GM20000 (cell line): ENCODE measurements at regions not wholly inside any gene's neighbourhood (a gene's known extent, or its start where the extent isn't known, plus 50 kb on each side); places are given as distances from the start of the nearest gene placed in this dataset.

Source experiments
- DNase-seq: peaks from one replicate; pipeline ENCODE4 v3.0.0; 2012; ENCODE audit warnings: low spot score
- CTCF ChIP-seq: IDR thresholded peaks from 2 replicates; pipeline ENCODE4 v1.5.1; 2012; ENCODE audit warnings: mild to moderate bottlenecking, control low read depth; ENCODE audit errors: extremely low read depth, missing control alignments

GRCh38 chr20:58099956-58100730 is 128.3 kb downstream of the ANKRD60 start:
- TF ChIP-seq CTCF: no peak

GRCh38 chr20:58099291-58099935 is 129.0 kb downstream of the ANKRD60 start:
- TF ChIP-seq CTCF: no peak
- no peak for DNase-seq

More at GRCh38 chr20:58099956-58100730, 128.3 kb downstream of the ANKRD60 start:
- no peak for DNase-seq

GRCh38 chr20:58098571-58098970 is 129.9 kb downstream of the ANKRD60 start:
- DNase-seq: no peak
- no peak for TF ChIP-seq CTCF

- TF ChIP-seq CTCF: no peak
- no peak for DNase-seq
Measured at GRCh38 chr20:58097943-58098342, 130.5 kb downstream of the ANKRD60 start.

GRCh38 chr20:58097429-58097828 is 131.0 kb downstream of the ANKRD60 start:
- no peak for DNase-seq
- TF ChIP-seq CTCF: no peak

- no peak for DNase-seq
- no peak for TF ChIP-seq CTCF
Measured at GRCh38 chr20:58096880-58097423, 131.5 kb downstream of the ANKRD60 start.

GRCh38 chr20:58094698-58095097 is 133.8 kb downstream of the ANKRD60 start:
- DNase-seq: no peak
- TF ChIP-seq CTCF: no peak
